ENCODE measurements at regions not wholly inside any gene's neighbourhood (a gene's known extent, or its start where the extent isn't known, plus 50 kb on each side); places are given as distances from the start of the nearest gene placed in this dataset.

- TF ChIP-seq CTCF (IDR thresholded peaks at IDR 0.05; ENCODE audit: control extremely low read depth in 1 of 3, insufficient read depth in 1 of 3, low read depth in 1 of 3, low read length in 3 of 3) (no peak), POU5F1 (IDR thresholded peaks at IDR 0.05; ENCODE audit: low read depth, low read length) (no peak)
Measured at GRCh38 chr14:22479776-22480464, 109.1 kb downstream of the DAD1 start (continued).
